ENCODE measurements at regions not wholly inside any gene's neighbourhood (a gene's known extent, or its start where the extent isn't known, plus 50 kb on each side); places are given as distances from the start of the nearest gene placed in this dataset.

GRCh38 chr16:65671071-65671470 is 549.2 kb upstream of the CDH11 start:
- TF ChIP-seq CTCF (IDR thresholded peaks at IDR 0.05) (no peak), POLR2A (IDR thresholded peaks at IDR 0.05) (no peak)
